ENCODE measurements at regions not wholly inside any gene's neighbourhood (a gene's known extent, or its start where the extent isn't known, plus 50 kb on each side); places are given as distances from the start of the nearest gene placed in this dataset.
"Not testable (repeated sequence)": the region's sequence is repeated elsewhere in the genome, so short reads cannot be mapped to it uniquely, and the experiment has no call there.

DNA sequence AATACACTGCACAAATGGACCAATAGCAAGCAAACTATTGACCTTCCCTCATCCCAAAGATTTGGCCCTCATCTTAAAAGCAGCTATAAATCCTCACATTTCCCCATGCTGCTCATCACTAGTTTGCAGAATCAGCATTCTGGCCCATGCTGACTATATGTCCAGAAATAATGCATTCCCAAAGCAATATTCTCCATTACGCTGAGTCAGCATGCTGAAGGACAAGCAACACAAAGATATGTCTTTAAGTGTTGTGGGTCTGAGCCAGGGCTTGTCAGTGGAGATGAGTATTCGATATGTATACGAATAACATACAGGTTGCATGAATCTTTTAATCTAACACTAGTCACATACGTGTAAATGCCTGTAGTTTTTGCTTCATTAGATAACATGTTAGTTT, 1045.0 kb upstream of the DDX18 start:
- no peak for DNase-seq (ENCODE audit: low spot score)

DNA sequence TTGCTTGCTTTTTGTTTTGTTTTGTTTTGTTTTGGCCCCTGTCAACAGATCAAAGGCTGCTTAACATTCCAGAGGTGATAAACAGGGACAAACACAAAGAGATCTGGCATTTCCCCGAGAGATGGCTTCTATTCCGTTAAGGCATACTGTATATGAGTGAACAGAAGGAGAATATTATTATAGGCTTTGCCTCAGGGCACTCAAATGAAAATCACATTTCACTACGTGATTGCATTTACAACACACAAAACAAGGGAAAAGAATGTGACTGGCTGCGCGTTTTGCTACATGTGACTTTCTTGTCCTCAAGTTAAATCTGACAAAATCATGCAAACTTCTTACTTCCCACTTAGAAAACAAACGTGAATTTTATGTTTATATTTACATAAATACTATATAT, 1037.9 kb upstream of the DDX18 start:
- no peak for DNase-seq (ENCODE audit: low spot score)

DNA sequence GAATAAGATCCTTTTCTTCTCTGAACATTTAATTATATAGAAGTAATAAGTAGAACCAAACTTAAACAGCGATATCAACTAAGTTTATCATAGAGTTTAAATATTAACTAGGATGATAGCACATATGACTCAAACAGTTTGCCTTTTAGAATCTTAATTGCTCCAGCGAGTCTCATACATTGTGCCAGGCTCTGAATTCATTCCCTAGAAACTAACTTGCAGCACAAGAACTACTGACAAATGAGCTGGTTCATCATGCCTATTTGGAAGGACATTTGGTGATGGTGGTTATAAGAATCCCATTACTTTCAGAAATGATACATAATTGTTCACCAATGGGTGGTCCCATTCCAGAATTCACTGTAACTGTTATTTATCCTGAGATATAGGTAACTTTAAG, 1026.6 kb upstream of the DDX18 start:
- DNase-seq (ENCODE audit: low spot score) = no peak

DNA sequence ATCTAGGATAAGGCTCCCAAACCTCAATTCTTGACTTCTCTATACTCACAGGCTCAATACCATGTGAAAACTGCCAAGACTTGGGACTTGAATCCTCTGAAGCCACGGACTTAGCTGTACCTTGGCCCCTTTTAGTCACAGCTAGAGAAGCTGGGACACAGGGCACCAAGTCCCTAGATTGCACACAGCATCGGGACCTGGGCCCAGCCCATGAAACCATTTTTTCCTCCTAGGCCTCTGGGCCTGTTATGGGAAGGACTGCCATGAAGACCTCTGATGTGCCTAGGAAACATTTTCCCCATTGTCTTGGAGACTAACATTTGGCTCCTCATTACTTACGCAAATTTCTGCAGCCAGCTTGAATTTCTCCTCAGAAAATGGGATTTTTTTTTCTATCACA, 1011.8 kb upstream of the DDX18 start:
- DNase-seq (ENCODE audit: low spot score) = no peak

DNA sequence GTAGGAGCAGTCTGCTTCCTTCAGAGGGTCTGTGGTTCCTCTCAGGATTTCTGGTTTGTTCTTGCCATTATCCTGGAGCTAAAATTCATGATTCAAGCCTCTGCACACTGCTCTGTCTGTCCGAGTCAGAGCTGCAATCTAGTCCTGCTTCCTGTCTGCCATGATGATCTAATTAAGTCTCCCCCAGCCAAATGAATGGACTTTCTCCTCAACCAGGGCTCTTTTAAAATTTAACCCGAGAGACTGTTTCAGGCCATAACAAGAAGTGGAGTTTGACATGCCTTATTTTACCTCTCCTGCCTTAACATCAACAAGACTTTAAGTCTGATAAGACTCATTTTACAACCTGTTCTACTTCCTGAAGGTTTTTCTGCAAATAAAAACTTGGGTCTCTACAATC, 1009.6 kb upstream of the DDX18 start:
- no peak for DNase-seq (ENCODE audit: low spot score)

DNA sequence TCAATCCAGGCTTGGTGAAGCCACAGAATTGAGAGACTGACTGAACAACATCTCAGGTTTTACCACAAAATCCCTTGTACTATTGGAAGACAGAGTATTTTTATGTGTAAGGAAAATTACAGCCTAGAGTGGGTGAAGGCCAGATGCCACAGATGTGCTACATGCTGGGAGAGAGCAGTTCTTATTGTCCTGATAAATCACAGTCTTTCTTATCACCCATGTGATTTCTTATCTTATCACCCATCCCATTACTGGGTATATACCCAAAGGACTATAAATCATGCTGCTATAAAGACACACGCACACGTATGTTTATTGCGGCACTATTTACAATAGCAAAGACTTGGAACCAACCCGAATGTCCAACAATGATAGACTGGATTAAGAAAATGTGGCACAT, 1008.0 kb upstream of the DDX18 start:
- not testable (repeated sequence) for DNase-seq (ENCODE audit: low spot score)

DNA sequence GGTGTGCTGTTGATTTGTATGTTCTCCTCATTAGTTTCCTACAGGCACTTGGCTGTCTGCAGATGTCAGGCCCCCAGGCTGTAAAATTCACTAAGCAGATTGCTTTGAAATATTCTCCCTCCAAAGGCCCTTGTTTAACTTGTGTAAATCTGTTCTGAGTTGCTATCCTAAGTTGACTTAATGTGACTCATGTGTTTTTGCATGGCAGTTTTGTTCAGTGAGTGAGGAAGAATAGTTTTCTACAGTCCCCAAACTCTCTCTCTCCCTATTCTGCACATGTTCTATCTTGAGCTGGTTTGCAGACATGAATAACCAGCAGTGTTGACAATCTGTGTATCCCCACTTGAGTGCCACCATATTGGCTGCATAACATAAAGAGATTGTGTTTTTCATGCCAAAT, 1005.4 kb upstream of the DDX18 start:
- no peak for DNase-seq (ENCODE audit: low spot score)

DNA sequence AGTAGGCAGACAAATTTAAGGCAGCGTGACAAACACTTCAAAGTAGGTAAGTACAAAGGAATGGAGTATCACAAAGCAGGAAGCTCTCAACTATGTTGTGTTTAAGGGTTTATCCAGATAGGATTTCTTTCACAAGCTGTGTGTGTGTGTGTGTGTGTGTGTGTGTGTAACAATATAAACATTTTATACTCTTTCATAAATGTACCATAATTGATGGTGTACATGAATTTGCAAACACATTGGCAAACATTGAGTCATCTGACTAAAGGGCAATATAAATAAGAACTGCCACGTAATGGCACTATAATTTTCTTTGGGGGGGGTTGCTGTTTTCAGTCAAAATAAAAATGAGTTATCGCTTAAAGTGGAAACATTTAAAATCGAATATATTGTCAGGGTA, 1004.4 kb upstream of the DDX18 start:
- no peak for DNase-seq (ENCODE audit: low spot score)

DNA sequence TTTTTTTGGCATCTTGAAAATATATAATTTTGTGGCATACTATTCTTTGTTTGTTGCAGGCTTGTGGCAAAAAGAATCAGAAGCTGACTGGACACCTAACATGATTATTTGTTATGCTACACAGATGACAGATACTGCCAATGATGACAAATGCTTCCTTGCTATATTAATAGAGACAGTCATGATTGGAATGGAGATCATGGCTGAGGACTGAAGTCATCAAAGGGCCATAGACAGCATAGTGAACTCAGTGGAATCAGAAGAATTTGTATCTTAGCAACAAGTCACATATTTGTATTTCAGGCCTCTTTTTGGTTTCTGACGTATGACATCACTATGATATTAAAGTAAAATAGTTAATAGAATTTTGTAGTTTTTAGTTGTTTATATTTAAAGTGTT, 1003.8 kb upstream of the DDX18 start:
- no peak for DNase-seq (ENCODE audit: low spot score)

DNA sequence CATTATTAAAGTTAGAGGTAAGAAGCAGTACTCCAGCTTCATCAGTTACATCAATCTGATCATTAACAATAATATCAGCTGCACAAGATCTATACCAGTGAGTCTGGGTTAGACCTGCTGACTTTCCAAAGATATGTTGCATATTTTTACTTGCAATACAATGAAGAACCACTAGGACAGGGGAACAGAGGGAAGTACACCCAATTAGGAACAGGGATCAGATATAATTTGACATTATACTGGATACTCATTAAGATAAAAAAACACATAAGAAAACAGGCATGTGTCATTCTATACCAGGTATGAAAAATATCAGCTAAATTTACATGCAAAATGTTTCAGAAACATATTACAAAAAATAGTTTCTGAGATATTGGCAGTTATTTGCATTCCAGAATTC, 995.1 kb upstream of the DDX18 start:
- no peak for DNase-seq (ENCODE audit: low spot score)

DNA sequence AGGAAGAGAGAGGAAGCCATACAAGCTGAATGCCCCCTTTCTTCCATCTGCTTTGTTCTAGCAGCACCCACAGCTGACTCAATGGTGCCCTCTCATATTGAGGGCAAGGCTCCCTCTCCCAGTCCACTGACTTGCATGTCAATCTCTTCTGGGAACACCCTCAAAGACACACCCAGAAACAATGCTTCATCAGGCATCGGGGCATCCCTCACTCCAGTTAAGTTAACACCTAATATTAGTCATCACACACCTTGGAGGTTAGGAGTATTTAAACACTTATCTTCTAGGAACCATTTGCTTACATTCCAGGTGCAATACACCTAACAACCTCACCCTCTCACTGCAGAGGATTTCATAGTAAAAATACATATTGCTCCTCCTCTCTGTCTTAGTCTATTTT, 993.5 kb upstream of the DDX18 start:
- no peak for DNase-seq (ENCODE audit: low spot score)

DNA sequence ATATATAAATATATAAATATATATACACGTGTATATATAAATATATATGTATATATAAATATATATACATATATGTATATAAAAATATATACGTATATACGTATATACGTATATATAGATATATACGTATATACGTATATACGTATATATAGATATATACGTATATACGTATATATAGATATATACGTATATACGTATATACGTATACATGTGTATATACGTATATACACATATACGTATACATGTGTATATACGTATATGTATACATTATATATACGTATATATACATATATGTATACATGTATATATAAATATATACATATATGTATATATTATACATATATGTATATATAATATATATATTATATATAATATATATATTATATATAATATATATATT, 984.9 kb upstream of the DDX18 start:
- not testable (repeated sequence) for DNase-seq (ENCODE audit: low spot score)

DNA sequence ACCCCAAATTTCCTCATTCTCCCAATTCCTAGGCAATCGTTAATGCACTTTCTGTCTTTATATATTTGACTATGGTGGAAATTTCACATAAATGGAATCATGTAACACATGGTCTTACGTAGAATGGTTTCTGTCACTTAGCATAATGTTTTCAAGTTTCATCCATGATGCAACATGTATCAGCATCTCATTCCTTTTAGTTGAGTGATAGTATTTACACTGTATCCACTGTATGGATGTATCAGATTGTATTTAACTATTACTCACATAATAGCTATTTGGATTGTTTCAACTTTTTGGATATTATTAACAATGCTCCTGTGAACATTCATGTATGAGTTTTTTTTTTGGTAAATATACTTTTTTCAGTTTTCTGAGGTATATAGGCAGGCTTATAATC, 982.3 kb upstream of the DDX18 start:
- no peak for DNase-seq (ENCODE audit: low spot score)

DNA sequence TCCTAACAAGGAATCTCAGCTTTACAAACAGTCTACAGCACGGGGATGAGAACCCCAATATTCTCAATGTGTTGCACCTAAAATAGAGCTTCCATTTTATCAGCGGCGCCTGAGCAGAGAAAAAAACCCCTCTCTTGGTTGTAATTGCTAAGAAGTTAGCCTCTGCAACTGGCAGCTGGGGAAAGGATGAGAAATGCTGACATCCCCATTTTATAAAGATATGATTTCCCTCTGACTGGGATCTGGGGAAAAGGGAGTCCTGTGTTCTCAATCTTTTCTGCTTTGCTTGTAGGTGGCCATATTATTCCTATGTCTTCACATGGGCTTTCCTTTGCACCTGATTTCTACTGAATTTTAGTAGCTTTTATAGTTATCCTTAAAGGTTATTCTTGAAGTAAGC, 981.4 kb upstream of the DDX18 start:
- DNase-seq (ENCODE audit: low spot score) = no peak

DNA sequence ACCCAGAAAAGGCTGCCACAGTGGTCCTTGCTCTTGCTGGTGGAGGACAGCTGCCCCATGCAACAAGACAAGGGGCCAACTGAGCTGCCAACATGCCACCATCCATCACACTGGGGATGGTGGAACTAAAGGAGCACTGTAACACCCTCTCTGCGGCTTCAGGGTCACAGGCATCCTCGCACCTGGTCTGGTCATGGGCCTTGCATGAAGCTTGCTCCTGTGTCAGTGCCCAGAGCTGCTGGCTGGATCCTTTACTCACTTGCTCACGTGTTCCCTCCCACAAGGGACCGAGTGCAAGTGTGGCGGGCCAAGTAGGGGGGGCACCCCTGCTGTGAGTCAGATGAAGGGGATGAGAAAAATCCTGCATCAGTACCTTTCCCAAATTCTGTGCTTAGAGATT, 972.3 kb upstream of the DDX18 start:
- DNase-seq (ENCODE audit: low spot score) = no peak

DNA sequence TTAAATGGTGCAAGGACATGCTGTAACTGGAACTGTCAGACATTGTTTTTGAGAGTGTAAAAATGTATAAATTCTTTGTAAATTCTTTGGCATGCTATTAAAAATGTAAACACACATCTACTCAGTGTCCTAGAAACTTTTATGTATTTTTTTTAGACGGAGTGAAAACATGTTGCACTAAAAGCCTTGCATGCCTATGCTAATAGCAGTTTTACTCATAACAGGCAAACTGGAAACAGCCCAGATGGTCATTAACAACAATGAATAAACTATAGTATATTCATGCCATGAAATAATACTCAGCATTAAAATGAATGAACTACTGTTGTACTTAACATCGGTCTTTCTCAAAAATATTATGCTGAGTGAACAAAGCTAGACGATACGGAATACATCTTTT, 954.8 kb upstream of the DDX18 start:
- no peak for DNase-seq (ENCODE audit: low spot score)

DNA sequence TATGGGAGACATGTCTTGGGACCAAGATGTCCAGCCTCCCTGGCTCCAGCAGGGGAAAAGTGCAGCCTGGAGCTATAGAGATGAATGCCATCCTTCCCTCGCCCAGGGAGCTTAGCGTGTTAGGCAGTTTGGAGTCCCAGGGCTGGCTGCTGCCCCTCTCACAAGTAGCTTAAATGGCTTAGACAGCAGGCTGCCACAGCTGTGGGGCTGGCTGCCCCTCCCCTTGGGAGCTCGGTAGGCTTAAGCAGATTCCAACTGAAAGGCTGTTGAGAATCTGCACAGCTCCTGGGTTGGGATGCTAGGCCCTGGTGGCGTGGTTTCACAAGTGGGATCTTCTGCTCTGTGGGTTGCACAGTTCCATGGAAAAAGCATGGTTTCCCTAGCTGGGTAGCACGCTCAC, 940.5 kb upstream of the DDX18 start:
- no peak for DNase-seq (ENCODE audit: low spot score)

DNA sequence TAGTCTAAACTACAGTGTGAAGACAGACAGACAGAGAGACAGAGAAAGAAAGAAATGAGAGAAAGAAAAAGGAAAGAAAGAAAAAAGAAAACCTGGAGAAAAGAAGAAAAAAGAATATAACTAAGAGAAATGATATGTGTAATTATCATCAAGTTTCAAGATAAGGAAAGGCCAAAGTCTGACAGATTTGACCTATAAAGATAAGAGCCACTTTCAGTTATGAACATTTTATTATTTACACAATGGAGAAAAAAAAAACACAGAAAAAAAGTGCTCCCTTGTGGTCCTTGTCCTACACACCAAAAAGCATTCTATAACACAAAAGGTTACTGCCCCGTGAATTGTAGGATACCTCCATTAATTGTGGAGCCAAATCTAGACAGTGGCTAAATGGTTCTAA, 937.2 kb upstream of the DDX18 start:
- no peak for DNase-seq (ENCODE audit: low spot score)

DNA sequence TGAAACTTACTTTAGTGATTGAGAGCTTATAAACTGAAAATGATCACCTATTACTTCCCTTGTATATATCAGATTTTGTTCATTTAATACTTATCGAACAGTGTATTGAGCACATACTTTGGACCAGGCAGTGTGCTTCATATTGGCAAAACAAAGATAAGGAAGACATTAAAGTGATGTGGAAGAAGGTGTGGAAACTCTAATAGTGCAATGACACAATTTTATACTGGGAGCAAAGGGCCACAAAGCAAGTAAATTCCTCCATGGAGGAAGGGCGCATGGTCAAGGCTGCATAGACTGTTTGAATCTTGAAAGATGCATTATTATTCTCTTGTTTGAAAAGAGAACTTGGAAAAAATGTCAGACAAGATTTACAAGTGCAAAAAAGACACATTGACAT, 936.5 kb upstream of the DDX18 start:
- no peak for DNase-seq (ENCODE audit: low spot score)

DNA sequence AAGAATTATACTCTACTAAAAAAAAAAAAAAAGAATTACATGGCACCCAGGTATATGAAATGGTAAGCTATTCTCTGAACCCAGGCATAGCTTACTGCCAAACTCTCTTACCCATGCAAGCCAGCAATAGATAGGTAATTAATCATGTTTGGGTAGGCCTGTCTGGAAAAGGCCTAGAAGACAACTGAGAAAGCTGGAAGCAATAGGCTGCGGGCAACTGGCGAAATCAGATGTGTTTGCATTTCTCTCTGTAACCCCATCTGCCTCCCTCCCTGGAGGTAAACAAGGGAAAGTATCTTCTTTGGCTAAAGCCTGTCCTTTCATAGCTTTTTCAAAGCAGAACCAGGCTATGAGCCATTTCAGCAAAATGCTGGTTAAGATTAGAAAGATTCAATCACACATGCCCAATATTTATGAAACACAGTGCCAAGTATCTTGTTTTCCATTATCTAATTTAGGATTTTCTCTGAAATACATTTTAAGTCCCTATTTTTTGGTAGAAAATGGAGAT, 934.8 kb upstream of the DDX18 start:
- DNase-seq (ENCODE audit: low spot score) = no peak

DNA sequence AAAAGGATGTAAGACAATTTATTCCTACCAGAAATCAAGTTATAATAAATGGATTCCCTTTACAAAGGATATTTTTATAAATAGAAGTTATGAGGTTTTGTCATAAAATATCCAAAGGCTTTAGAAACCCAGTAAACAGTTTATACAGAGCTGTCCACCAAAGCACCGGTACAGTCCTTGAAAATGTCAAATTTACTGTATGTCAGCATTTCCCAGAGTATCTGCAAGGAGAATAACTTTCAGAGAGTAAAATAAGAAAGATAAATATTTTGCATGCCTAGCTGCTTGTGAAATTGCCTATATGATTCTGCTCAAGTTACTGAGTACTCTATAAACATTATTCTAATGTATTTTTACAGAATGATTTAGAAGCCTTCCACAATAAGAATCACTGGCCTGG, 923.3 kb upstream of the DDX18 start:
- no peak for DNase-seq (ENCODE audit: low spot score)

DNA sequence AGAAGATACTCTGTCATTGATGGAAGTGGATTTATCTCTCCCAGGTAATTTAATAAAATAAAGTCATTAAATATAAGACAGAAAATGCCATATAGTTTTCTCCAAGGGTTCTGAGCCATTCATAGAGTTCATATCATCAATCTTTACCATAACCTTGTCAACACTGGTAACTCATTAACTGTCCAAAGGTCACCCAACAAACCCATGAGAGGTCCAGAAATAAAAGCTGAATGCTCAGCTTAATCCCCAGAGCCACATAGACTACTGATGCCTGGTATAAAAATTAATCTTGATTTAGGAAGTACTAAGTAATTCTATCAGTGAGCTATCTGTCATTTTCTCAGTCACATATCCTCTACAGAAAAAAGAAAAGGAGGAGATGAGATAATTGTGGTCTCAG, 903.0 kb upstream of the DDX18 start:
- no peak for DNase-seq (ENCODE audit: low spot score)

DNA sequence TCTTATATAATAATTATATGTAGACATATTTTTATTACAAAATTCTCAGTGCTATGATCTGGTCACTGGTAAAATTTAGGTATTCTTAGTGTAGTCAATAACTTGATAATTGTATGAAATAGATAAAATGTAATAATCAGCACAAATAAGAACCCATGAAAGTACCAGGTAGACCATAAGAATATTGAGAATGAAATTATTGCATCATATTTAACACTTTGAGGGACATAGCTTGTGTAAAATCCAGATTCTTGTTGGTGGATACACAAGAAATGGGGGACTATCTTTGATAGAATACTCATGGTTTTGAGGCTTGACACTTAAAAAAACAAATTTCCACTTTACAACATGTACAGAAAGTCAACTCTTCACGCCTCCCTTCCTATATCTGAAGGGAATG, 898.8 kb upstream of the DDX18 start:
- no peak for DNase-seq (ENCODE audit: low spot score)

DNA sequence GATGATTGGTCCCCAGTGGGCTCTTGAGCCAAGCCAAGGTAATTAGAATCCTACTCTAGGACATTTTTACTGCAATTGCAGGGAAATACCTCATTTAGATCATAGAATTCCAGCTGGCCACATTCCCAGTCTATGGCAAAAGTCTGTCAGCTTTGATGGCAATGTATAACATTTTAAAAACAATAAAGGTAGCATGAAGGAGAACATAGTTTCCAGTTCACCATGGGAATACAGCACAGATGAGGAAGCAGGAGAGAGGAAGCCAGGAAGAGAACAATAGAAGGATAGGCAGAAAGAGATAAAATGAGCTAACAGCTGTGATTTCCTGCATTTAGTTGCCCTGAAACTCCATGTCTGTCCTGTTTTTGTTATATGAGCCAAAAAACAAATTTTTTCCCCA, 897.3 kb upstream of the DDX18 start:
- no peak for DNase-seq (ENCODE audit: low spot score)

DNA sequence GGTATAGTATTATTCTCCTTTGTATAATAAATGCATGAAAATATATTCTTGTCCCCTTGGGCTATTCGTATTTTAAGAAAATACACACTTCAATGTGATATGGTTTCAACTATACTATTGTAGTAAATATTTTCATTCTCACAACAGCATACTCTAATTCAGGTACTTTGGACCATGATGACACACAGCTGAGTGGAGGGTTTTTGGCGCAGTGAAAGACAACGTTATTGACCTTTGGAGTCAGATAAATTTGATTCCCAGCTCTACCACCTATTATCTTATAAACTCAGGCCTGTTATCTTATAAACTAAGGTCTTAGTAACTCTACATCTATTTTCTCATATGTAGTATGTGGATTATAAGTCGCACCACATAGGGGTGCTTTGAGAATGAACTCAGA, 895.9 kb upstream of the DDX18 start:
- no peak for DNase-seq (ENCODE audit: low spot score)

Data from COLO829 (cell line).